ENCODE measurements at regions not wholly inside any gene's neighbourhood (a gene's known extent, or its start where the extent isn't known, plus 50 kb on each side); places are given as distances from the start of the nearest gene placed in this dataset.
"Not testable (repeated sequence)": the region's sequence is repeated elsewhere in the genome, so short reads cannot be mapped to it uniquely, and the experiment has no call there.

- Mint-ChIP-seq H3K27ac (no peak overlapping the region), H3K9me3 (no peaks in the 10 kb centered on the region), H3K27me3 (ENCODE audit: insufficient read depth) (peaks cover 18% of the 10 kb centered on the region), H3K4me3 (no peak overlapping the region), H3K4me1 (ENCODE audit: low read depth) (no peaks in the 10 kb centered on the region), H3K36me3 (ENCODE audit: low read depth) (no peaks in the 10 kb centered on the region)
- no peak for TF ChIP-seq CTCF (IDR thresholded peaks at IDR 0.05)
- DNase-seq = no peak
Observed at GRCh38 chr18:63054901-63055584, 264.5 kb downstream of the BCL2 start.

- Mint-ChIP-seq H3K27me3 (ENCODE audit: insufficient read depth) (peaks cover 16% of the 10 kb centered on the region), H3K9me3 (no peaks in the 10 kb centered on the region), H3K36me3 (ENCODE audit: low read depth) (no peaks in the 10 kb centered on the region), H3K27ac (no peak overlapping the region), H3K4me3 (no peak overlapping the region), H3K4me1 (ENCODE audit: low read depth) (no peaks in the 10 kb centered on the region)
- no peak for TF ChIP-seq CTCF (IDR thresholded peaks at IDR 0.05)
- no peak for DNase-seq
Observed at GRCh38 chr18:63051928-63052327, 267.6 kb downstream of the BCL2 start.

- not testable (repeated sequence) for H3K4me3 Mint-ChIP-seq; H3K36me3 Mint-ChIP-seq (ENCODE audit: low read depth); H3K9me3 Mint-ChIP-seq; H3K27ac Mint-ChIP-seq; H3K4me1 Mint-ChIP-seq (ENCODE audit: low read depth); DNase-seq
- peaks cover 16% of the 10 kb centered on the region for H3K27me3 Mint-ChIP-seq (ENCODE audit: insufficient read depth)
Observed at GRCh38 chr18:63050667-63051395, 268.7 kb downstream of the BCL2 start.

- no peaks in the 10 kb centered on the region for H3K9me3 Mint-ChIP-seq
- DNase-seq = no peak
- no peak overlapping the region for H3K4me3 Mint-ChIP-seq
- peaks cover 24% of the 10 kb centered on the region for H3K27me3 Mint-ChIP-seq (ENCODE audit: insufficient read depth)
- TF ChIP-seq CTCF (IDR thresholded peaks at IDR 0.05) = no peak
- H3K36me3 Mint-ChIP-seq (ENCODE audit: low read depth) = no peaks in the 10 kb centered on the region
- H3K27ac Mint-ChIP-seq = no peak overlapping the region
- no peaks in the 10 kb centered on the region for H3K4me1 Mint-ChIP-seq (ENCODE audit: low read depth)
Observed at GRCh38 chr18:63046375-63046774, 273.2 kb downstream of the BCL2 start.

GRCh38 chr18:63043516-63043915 lies 276.1 kb downstream of the BCL2 start:
- Mint-ChIP-seq H3K9me3 (no peaks in the 10 kb centered on the region), H3K4me1 (ENCODE audit: low read depth) (no peaks in the 10 kb centered on the region), H3K27me3 (ENCODE audit: insufficient read depth) (peaks cover 23% of the 10 kb centered on the region), H3K4me3 (no peak overlapping the region), H3K36me3 (ENCODE audit: low read depth) (no peaks in the 10 kb centered on the region), H3K27ac (no peak overlapping the region)
- TF ChIP-seq CTCF (IDR thresholded peaks at IDR 0.05) = no peak
- DNase-seq = no peak

GRCh38 chr18:63042351-63042750 lies 277.2 kb downstream of the BCL2 start:
- H3K36me3 Mint-ChIP-seq (ENCODE audit: low read depth) = no peaks in the 10 kb centered on the region
- no peak overlapping the region for H3K4me3 Mint-ChIP-seq
- no peak overlapping the region for H3K27ac Mint-ChIP-seq
- no peak for DNase-seq
- no peak for TF ChIP-seq CTCF (IDR thresholded peaks at IDR 0.05)
- H3K9me3 Mint-ChIP-seq = no peaks in the 10 kb centered on the region
- peaks cover 27% of the 10 kb centered on the region for H3K27me3 Mint-ChIP-seq (ENCODE audit: insufficient read depth)
- no peaks in the 10 kb centered on the region for H3K4me1 Mint-ChIP-seq (ENCODE audit: low read depth)

Measured in HFFc6 (cell line).